HG03457 (cell line): ENCODE measurements at regions not wholly inside any gene's neighbourhood (a gene's known extent, or its start where the extent isn't known, plus 50 kb on each side); places are given as distances from the start of the nearest gene placed in this dataset.

Experiments
- ATAC-seq: cut with Tn5 transposase; IDR thresholded peaks from one replicate; pipeline ENCODE4 v1.9.1; 2021; ENCODE audit warnings: moderate number of reproducible peaks; ENCODE audit not compliant: unreplicated experiment

DNA sequence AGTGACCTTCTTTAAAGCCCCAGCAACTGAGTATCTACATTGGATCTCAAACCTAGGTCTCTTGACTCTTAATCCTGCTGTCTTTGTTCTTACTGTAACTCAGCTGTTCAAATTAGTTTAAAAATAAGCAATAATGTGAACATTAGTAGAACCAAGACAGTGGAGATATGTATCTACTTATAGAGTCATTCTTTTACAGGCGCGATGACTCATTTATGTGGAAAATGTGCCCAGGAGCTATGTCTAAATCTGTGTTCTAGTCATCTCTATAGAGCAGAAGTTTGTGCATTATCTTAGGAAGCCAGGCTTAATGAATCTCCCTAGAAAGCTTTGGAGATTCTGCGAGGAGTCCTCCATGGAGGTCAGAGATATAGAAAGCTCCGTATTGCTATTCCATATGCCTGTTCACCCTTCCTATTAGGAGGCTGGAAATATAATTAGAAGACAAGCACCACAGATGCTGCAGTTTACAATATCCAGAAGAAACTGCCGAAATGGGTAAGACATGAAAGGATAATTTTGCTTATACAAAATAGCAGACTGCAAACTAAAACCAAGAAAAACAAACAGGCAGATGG is 211.6 kb downstream of the TRIB2 start:
- no peak for ATAC-seq

DNA sequence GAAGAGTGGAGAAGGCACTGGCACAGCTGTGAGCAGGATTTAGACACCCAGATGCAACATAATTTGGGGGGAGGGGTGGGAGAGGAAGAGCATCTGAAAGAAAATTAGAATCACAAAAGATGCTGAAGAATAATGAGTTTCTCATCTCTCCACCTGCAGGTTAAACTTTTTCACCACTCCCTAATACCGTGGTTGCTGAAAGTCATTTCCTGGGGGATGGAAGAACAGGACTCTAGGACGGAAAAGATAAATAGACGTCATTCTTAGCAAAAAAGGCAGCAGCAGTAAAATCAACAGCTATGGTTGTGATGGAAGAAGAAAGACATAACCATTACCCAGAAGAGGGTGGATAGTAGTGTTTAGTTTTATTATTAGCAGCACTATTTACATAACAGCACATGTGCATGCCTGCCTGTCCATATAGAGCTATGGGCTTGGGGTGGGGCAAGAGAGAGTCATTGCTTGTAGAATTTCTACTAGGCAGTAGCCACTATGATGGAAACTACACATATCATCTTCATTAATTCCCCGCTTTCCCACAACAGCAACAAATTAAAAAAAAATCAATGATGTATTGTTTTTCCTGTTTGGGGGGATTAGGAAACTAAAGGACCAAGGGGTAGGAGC is 212.2 kb downstream of the TRIB2 start:
- ATAC-seq, result no peak

DNA sequence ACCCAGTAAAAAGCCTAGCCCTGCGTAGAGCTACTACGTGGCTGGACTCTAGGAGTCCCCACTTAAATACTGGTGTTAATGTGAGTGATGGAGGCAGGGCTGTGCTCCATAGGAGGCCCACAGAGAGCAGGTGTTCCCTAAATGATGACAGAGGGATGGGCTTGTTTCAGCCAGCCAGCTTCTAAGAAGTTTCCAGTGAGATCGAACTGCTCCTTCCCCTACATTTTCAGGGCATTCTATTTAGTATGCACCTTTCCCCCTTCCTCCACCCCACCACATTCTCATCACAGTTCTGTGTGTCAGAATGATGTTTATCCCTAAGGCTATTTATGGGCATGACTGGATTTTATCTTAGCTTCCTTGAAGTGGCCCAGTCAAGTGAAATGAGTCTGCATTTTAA is 213.0 kb downstream of the TRIB2 start:
- ATAC-seq, result no peak

DNA sequence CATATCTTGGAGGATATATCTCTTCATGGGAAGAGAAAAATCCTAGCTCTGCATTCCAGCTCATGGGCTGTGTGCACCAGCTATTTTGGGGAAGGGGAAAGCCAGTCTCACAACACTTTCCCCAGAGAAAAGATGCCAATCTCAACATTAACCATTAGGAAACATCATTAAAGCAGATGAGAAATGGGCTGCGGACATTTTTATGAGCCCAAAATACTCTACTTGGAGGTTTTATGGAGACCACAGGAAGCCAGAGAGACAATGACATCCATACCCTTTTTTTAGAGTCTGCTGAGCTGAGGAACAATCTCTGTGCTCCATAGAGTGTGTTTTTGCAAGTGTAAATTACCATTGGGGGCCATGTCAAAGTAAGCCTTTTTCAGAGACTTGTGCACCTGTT is 213.7 kb downstream of the TRIB2 start:
- ATAC-seq, result no peak

DNA sequence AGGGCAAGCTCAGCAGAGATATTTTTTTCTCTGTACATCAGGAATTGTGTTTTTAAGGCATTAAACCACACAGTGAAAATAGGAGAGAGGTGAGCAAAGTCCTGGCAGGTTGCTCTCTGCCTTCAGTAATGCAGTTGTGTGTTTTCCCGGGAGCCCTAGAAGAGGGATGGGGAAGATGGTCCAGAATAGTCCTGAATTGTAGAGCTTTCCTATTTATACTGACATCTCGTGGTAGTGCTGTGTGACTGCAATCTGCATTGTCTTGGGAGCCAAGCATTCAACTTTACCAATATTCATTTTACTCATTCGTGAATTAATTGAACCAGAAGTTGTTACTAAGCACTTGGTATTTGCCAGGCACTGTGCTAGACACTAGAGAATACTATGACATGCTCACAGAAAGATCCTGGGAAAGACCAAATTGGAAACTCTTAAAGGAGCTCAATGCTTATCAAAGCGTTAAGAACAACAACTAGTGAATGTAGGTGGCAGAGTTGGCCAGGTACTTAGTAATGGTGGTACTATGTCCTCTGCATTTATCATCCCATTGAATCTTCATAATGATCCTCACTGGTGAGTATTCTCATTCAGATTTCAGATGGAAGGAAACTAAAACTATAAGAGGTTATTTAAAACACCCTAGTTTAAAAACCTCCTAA is 214.6 kb downstream of the TRIB2 start:
- ATAC-seq, result no peak

DNA sequence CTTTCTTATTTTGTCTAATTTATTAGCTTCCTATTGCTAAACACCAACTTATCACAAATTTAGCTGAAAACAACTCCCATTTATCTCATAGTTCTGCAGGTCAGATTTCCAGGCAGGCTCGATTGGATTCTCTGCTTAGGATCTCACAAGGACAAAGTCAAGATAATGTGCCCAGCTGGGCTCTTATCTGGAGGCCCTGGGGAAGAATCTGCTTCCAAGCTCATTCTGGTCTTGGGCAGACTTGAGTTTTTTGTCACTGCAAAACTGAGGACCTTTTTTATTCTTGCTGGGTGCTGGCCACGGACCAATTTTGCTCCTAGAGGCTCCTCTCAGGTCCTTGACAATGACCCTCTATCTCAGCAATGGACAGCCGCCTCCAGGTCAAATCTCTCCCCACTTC is 215.5 kb downstream of the TRIB2 start:
- no peak for ATAC-seq

DNA sequence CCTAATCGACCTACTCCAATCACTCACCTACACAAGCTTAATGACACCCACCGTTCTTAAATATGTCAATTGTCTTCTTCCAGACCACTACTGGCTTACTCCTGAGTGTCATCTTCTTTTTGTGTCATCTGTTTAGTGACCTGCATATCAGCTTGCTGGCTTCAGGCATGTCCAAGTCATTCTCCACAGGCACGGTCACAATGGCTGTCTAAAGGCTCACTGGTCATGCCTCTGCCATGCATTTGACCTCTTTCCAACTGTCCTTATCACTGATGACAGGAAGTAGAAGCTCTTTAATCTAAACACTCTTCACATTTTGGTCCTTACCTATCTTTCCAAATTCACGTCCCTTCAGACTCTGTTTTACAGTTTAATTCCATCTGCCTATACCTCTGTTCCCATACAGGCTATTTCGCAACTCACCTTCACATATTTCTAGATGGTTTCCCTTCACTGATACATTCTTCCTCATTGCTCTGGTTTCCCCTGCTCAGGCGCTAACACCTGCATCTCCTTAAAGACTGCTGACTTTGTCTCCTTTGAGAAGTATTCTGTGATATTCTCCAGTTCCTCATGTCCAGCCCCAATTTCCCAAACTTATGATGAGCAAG is 217.5 kb downstream of the TRIB2 start:
- no peak for ATAC-seq

DNA sequence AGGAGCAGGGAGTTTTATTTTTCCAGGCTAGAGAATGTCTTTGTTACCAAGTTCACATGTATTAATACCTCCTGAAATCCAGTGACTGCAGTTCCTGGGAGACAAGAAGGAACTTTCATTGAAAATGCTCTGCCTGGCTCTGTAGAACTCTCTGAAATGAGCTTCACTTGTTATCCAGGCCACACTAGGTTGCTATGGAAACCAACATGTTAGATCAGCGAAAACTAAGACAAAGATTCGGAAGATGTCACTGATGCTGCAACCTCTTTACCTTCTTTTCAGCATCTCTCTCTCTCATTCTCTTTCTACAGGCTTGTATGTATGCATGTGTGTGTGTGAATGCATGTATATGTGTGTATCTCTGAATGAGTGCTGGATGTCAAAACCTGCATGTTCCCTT is 218.5 kb downstream of the TRIB2 start:
- ATAC-seq, result no peak

DNA sequence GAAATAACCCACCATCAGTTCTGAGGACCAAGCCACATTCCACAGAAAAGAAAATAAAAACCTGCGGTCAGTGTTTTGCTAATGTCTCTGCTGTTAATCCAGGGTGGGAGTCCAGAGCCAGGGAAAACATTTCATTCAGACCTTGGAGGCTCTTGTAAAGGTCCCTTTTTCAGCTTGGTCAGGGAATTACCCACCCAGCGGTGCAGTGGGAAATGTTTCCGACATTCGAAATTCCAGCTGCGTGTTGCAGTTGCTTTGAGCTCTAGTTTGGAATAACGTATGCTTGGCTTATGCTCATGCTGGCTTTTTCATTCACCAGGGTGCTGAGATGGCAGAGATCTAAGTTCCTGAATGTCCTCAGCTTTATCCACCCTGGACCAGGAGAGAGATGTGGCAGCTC is 219.1 kb downstream of the TRIB2 start:
- ATAC-seq, result no peak

DNA sequence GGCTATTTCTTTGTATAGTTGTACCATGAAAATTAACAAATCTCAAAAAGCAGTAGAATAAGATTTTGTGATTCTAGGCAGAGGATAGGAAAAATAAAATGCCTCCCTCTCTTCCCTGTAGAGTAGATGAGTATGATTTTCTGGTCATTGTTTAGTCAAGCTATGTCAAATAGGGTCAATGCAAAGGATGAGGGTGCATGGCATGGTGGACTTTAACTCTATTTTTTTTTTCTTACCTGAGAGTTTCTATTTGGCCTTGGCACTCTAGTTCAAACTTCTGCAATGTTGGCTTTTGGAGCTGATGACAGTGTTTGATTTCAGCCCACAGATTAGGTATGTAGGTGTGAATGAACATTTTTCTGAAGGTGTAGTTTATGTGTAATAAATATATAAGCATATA is 224.5 kb downstream of the TRIB2 start:
- ATAC-seq, result no peak

DNA sequence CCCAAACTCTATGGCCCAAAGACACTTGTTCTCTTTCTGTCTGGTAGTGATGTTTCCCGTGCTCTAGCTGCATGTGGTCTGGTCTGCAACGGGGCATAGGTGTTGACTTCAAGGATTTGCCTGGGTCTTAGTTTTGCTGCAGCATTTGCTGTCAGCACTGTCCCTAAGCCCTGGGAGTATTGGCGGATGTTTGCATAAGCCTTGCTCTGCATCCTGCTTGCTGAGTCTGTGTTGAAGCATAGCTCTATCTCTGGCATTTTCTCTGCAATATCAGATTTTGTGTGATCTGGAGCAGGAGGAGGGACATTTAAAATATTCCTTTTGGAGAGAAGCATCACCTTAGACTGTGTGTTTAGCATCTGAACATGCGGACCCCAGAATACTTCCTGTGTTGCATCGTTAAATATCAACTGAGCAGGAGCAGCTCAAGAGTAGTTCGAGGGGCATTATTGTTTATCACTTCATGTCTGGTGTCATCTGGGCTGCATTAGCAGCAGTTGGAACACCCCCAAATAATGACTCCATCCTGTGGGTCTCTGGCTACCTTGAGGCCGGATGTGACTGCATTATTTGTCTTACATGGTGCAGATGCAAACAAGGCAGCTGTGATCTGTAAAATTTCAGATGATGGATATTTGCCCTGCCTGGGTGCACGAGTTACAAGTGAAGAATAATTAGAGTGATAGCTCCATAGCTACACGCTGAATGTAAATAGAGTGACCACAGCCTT is 231.7 kb downstream of the TRIB2 start:
- no peak for ATAC-seq

DNA sequence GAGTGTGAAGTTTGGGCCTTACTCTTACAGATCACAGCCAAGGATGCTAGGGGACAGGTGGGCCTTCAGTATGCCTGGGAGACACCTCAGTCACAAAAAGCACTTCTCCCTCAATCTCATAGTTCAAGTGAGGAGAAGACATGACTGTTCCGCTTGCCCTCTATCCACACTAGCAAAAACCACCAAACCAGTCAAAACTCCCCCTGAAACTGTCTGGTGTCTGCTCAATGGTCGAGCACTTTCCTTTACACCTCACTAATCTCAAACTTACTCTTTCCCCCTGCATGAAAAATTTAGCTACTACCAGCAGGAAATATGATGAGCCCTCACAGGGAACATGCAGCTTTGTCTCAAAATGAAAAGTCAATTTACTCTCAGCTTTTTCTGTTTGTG is 232.2 kb downstream of the TRIB2 start:
- ATAC-seq, result peak; percentile 75

DNA sequence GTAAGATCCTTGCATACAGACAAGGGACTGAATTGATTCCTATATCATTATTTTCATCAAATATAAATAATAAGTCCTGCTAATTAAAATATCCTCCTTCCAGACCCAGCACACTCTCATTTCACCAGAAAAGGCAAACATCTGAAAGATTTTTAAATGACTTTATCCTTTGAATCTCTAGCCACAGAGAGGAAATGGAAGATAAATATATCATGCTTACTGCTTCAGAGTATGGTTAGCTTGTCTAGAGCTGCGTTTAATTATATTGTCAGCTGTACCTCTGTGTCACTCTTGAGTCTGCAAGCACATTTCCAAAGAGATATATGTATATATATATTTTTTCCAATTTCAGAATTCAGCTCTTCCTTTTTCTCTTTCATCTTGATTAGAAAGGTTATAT is 232.7 kb downstream of the TRIB2 start:
- ATAC-seq, result no peak

DNA sequence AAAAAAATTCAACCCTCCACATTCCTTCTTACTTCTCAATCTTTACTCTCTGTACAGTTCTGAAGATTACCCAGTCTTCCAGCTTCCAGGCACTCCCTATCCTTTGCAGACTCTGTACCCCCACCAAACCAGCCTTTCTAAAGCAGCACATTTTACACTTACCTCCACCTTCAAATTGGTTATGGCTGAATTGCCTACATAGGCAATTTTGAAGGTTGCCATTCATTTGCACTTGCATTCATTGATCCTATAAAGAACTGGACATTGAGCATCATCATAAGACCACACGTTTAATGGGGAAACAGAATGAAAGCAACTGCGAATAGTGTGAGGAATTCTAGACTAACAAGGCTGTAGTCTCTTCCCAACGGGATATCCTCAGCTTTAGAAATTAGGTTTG is 233.4 kb downstream of the TRIB2 start:
- no peak for ATAC-seq

DNA sequence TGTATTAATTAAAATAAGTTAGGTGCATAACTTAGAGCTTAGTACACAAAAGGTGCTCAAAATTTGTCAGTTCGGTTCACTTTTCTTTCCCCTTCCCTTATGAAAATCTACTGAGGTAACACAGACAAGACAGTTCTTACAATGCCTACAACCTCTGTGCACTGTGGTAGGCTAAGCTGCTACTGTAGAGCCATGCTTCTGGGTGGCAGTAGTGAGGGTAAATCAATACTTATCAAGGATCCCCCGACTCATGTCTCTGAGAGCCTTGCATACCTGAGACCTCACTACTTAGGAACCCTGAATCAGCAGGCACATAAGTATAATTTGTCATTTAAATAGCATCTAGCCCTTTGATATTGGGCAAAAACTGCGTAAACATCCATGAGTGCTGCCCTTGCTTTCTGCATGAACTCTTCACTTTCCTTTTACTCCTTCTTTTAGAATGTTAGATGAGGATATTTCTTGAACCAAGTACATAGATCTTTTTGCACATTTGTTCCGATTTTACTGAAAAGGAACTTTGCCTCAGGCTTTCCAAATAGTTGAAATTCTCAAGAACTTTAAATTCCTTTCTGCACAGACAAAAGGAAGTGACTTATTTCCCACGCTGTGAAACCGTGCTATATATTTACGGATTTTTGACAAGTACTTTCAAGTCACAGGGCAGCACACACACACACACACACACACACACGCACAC is 234.4 kb downstream of the TRIB2 start:
- ATAC-seq, result no peak

DNA sequence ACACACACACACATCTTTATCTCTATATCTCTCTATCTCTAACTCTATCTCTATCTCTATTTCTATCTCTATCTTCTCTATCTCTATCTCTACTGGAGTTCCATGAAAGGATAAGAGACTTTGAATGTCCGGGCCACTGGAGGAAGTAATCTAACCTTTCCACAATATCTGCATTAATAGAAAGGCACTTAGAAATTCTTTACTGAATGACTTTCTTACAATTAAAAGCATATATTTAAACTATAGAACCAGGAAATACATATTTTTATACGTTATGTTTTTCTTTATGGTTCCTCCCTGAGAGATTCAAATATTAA is 234.9 kb downstream of the TRIB2 start:
- no peak for ATAC-seq

DNA sequence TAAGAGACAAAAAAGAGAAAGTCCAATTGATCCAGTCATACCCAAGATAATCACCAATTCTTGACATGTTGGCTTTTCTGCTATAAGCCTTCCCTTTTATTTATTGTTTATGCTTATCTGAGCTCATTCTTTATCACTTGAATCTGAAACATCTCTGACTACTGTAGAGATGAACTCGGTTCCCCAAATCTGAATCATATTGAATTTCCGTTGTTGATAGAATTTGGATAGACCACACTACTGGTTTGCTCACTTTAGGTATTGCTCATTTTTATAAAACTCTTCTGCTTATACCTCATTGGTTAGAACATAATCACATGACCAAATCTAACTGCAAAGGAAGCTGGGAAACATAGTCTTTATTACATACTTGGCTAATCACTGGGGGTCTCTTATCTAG is 236.9 kb downstream of the TRIB2 start:
- no peak for ATAC-seq

DNA sequence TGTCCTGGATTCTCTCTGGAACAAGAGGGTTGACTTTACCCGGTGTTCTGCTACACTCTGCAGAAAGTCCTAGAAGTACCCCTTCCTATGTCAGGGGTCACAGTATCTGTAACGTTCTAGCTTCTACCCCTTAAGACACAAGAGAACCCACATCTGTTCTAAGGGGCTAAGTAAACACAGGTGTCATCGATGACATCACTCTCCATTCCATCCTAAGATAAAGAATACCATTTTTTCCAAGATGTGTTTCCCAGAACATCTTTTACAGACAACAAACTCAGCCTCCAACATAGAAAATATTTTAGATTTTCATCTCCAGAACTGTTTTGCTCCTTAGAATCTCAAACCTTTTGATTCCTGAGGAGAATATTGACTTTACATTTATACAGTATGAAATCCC is 239.1 kb downstream of the TRIB2 start:
- ATAC-seq, result no peak

DNA sequence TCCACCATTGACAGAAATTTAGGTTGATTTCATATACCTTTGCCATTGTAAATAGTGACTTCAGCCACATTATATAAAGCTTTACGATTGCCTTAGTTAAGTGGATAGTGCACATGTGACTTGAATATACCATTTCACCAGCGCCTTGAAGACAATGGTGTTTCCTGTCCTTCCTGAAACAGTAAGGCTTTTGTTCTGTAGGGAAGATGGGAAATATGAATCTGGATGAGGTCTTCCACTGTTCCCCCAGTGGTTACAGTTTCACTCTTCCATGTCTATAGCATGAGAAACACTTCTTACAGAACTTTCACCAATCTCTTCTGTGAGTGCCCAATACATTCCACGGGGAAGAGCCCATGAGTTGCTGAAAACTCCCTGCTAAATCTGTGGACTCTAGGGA is 240.5 kb downstream of the TRIB2 start:
- no peak for ATAC-seq

DNA sequence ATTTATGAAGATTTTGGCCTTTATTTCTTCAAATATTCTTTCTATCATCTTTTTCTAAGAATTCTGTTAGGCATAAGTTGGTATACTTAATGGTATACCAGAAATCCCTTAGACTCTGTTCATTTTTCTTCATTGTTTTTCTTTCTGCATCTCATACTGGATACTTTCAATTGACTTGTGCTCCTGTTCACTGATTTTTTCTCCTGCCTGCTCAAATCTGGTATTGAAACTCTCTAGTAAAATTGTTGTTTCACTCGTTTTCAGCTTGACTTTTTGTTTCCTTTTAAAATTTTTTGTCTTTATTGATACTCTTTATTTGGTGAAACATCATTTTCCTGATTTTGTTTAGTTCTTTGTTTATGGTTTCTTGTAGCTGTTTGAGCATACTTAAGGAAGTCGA is 243.2 kb downstream of the TRIB2 start:
- no peak for ATAC-seq

DNA sequence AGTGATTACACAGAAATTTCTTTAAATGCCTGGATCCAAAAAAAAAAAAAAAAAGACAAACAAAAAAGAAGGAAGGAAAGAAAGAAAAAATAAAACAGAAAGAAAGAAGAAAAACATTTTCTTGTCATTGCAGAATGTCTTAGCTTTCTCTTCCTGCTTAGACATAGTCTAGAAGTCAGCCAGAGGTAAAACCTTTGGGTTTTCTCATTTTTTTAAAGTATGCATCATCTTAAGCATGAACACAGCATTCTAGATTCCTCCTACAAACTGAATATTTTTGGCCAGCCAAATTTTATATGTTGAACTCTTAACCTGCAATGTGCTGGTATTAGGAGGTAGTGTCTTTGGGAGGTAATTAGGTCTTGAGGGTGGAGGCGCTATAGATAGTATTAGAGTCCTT is 243.9 kb downstream of the TRIB2 start:
- no peak for ATAC-seq
